Osteocyte (in vitro differentiated cells): ENCODE measurements at regions not wholly inside any gene's neighbourhood (a gene's known extent, or its start where the extent isn't known, plus 50 kb on each side); places are given as distances from the start of the nearest gene placed in this dataset.
A peak's percentile ranks its signal among the peaks of the same experiment; 100 is the strongest.

Experiments used
- DNase-seq: peaks from one replicate; pipeline ENCODE4 v3.0.0; 2021; ENCODE audit warnings: mixed read lengths; ENCODE audit not compliant: unreplicated experiment; ENCODE audit errors: extremely low spot score
- H3K27ac Mint-ChIP-seq: one replicate; pipeline ENCODE4 v1.8.0; 2021; ENCODE audit warnings: mild to moderate bottlenecking, mixed read lengths; ENCODE audit not compliant: unreplicated experiment
- H3K27me3 Mint-ChIP-seq: one replicate; pipeline ENCODE4 v1.8.0; 2021; ENCODE audit warnings: mixed read lengths; ENCODE audit not compliant: unreplicated experiment
- H3K36me3 Mint-ChIP-seq: one replicate; pipeline ENCODE4 v1.8.0; 2021; ENCODE audit warnings: mixed read lengths; ENCODE audit not compliant: unreplicated experiment
- H3K4me1 Mint-ChIP-seq: one replicate; pipeline ENCODE4 v1.8.0; 2021; ENCODE audit warnings: mixed read lengths; ENCODE audit not compliant: unreplicated experiment
- H3K4me3 Mint-ChIP-seq: one replicate; pipeline ENCODE4 v1.8.0; 2021; ENCODE audit warnings: mild to moderate bottlenecking, moderate library complexity, mixed read lengths; ENCODE audit not compliant: unreplicated experiment
- H3K9me3 Mint-ChIP-seq: one replicate; pipeline ENCODE4 v1.8.0; 2021; ENCODE audit warnings: mixed read lengths; ENCODE audit not compliant: unreplicated experiment
- TF ChIP-seq, protein P1 (sequence below): fragments of 200-600 bp; sonication (generic); IDR thresholded peaks from 2 replicates; pipeline ENCODE4 v1.5.0; 2021; ENCODE audit warnings: antibody characterized with exemption, mild to moderate bottlenecking, moderate library complexity

GRCh38 chr18:67331857-67332256 is 184.7 kb downstream of the DSEL start:
- H3K4me3 Mint-ChIP-seq: no peak overlapping the region
- H3K27me3 Mint-ChIP-seq: no peaks in the 10 kb centered on the region
- H3K27ac Mint-ChIP-seq: peak overlapping the region; percentile 29
- peaks cover 3% of the 10 kb centered on the region for H3K36me3 Mint-ChIP-seq
- TF ChIP-seq, protein P1, sequence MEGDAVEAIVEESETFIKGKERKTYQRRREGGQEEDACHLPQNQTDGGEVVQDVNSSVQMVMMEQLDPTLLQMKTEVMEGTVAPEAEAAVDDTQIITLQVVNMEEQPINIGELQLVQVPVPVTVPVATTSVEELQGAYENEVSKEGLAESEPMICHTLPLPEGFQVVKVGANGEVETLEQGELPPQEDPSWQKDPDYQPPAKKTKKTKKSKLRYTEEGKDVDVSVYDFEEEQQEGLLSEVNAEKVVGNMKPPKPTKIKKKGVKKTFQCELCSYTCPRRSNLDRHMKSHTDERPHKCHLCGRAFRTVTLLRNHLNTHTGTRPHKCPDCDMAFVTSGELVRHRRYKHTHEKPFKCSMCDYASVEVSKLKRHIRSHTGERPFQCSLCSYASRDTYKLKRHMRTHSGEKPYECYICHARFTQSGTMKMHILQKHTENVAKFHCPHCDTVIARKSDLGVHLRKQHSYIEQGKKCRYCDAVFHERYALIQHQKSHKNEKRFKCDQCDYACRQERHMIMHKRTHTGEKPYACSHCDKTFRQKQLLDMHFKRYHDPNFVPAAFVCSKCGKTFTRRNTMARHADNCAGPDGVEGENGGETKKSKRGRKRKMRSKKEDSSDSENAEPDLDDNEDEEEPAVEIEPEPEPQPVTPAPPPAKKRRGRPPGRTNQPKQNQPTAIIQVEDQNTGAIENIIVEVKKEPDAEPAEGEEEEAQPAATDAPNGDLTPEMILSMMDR: no peak
- H3K9me3 Mint-ChIP-seq: peaks cover 10% of the 10 kb centered on the region
- H3K4me1 Mint-ChIP-seq: peaks cover 13% of the 10 kb centered on the region
- DNase-seq: no peak

GRCh38 chr18:67319109-67319508 is 197.4 kb downstream of the DSEL start:
- Mint-ChIP-seq H3K4me1 (peaks cover 33% of the 10 kb centered on the region), H3K27ac (peak overlapping the region; percentile 60), H3K9me3 (peaks cover 28% of the 10 kb centered on the region), H3K27me3 (no peaks in the 10 kb centered on the region), H3K36me3 (peaks cover 8% of the 10 kb centered on the region), H3K4me3 (no peak overlapping the region)
- TF ChIP-seq, protein P1: no peak
- DNase-seq: no peak

DNA sequence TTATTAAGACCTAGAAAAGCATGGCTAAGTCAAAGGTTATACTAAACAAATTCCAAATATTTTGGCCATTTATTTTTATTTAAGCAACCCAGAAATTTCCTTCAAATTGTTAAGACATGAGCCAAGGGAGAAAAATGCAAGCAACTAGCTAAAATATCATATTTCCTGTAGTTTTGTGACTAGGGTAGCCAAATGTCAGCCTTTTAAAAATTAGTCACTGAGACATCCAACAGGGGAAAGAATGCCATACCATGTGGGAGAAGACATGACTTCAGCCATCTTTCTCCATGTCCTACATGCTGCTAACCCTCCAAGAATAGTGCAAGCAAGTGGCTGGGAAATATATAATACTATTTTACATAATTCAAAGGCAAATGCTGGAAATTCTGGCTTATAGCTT is 197.9 kb downstream of the DSEL start:
- Mint-ChIP-seq H3K4me3 (no peak overlapping the region), H3K9me3 (peaks cover 28% of the 10 kb centered on the region), H3K27ac (peak overlapping the region; percentile 60), H3K4me1 (peaks cover 33% of the 10 kb centered on the region), H3K36me3 (peaks cover 8% of the 10 kb centered on the region), H3K27me3 (no peaks in the 10 kb centered on the region)
- no peak for DNase-seq
- TF ChIP-seq, protein P1: no peak

DNA sequence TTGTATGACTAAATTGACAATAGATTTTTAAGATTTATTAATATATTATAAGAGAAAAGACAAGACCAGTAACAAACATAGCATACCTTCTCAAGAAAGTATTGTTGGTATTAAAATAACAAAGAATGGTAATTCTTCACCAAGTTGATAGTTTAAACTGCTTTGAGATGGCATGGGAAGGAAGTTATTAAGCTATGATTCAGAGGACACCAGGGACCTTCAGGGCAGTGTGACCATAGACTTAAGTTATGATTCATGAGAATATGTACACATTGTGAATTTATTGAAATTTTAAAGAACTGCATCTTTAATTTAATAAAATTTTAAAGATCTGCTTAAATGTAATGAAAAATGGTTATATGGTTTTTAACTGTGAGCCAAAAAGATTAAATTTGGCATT is 205.7 kb downstream of the DSEL start:
- Mint-ChIP-seq H3K27me3 (no peaks in the 10 kb centered on the region), H3K27ac (peak overlapping the region; percentile 23), H3K9me3 (peaks cover under 1% of the 10 kb centered on the region), H3K4me3 (no peak overlapping the region), H3K36me3 (peaks cover under 1% of the 10 kb centered on the region), H3K4me1 (peaks cover 30% of the 10 kb centered on the region)
- TF ChIP-seq, protein P1: no peak
- no peak for DNase-seq

GRCh38 chr18:67308819-67309218 is 207.7 kb downstream of the DSEL start:
- Mint-ChIP-seq H3K36me3 (no peaks in the 10 kb centered on the region), H3K9me3 (no peaks in the 10 kb centered on the region), H3K4me3 (no peak overlapping the region), H3K27ac (no peak overlapping the region), H3K27me3 (no peaks in the 10 kb centered on the region), H3K4me1 (peaks cover 35% of the 10 kb centered on the region)
- TF ChIP-seq, protein P1: no peak
- DNase-seq: no peak
